ENCODE measurements at regions not wholly inside any gene's neighbourhood (a gene's known extent, or its start where the extent isn't known, plus 50 kb on each side); places are given as distances from the start of the nearest gene placed in this dataset.

- no peak for TF ChIP-seq CTCF (IDR thresholded peaks at IDR 0.05; ENCODE audit: insufficient read depth, low read depth, low read length, missing control alignments)
- DNase-seq (ENCODE audit: low read depth), result no peak
- no peak overlapping the region for H3K4me3 ChIP-seq (ENCODE audit: low read length)
Observed at GRCh38 chr13:61935710-61936109, 520.1 kb upstream of the PCDH20 start.

- TF ChIP-seq CTCF (IDR thresholded peaks at IDR 0.05; ENCODE audit: insufficient read depth, low read depth, low read length, missing control alignments), result no peak
- DNase-seq (ENCODE audit: low read depth), result no peak
Observed at GRCh38 chr13:61927648-61928047, 512.0 kb upstream of the PCDH20 start.

GRCh38 chr13:61918841-61919240 is 503.2 kb upstream of the PCDH20 start:
- no peak for DNase-seq (ENCODE audit: low read depth)
- no peak overlapping the region for H3K4me3 ChIP-seq (ENCODE audit: low read length)
- TF ChIP-seq CTCF (IDR thresholded peaks at IDR 0.05; ENCODE audit: insufficient read depth, low read depth, low read length, missing control alignments), result no peak

More at GRCh38 chr13:61927648-61928047, 512.0 kb upstream of the PCDH20 start:
- H3K4me3 ChIP-seq (ENCODE audit: low read length), result no peak overlapping the region

GRCh38 chr13:61916483-61916882 is 500.8 kb upstream of the PCDH20 start:
- no peak overlapping the region for H3K4me3 ChIP-seq (ENCODE audit: low read length)
- no peak for TF ChIP-seq CTCF (IDR thresholded peaks at IDR 0.05; ENCODE audit: insufficient read depth, low read depth, low read length, missing control alignments)
- no peak for DNase-seq (ENCODE audit: low read depth)

GRCh38 chr13:61913183-61913582 is 497.5 kb upstream of the PCDH20 start:
- no peak overlapping the region for H3K4me3 ChIP-seq (ENCODE audit: low read length)
- peak; percentile 1 for DNase-seq (ENCODE audit: low read depth)
- no peak for TF ChIP-seq CTCF (IDR thresholded peaks at IDR 0.05; ENCODE audit: insufficient read depth, low read depth, low read length, missing control alignments)

GRCh38 chr13:61908906-61909615 is 493.4 kb upstream of the PCDH20 start:
- no peak for TF ChIP-seq CTCF (IDR thresholded peaks at IDR 0.05; ENCODE audit: insufficient read depth, low read depth, low read length, missing control alignments)
- no peak overlapping the region for H3K4me3 ChIP-seq (ENCODE audit: low read length)
- no peak for DNase-seq (ENCODE audit: low read depth)

- H3K4me3 ChIP-seq (ENCODE audit: low read length), result no peak overlapping the region
- no peak for DNase-seq (ENCODE audit: low read depth)
- no peak for TF ChIP-seq CTCF (IDR thresholded peaks at IDR 0.05; ENCODE audit: insufficient read depth, low read depth, low read length, missing control alignments)
Observed at GRCh38 chr13:61905054-61905453, 489.4 kb upstream of the PCDH20 start.

Measured in epithelial cell of esophagus (primary cell).